Mucosa of rectum (tissue), 2 donors: ENCODE measurements at regions not wholly inside any gene's neighbourhood (a gene's known extent, or its start where the extent isn't known, plus 50 kb on each side); places are given as distances from the start of the nearest gene placed in this dataset.
"Not testable (repeated sequence)": the region's sequence is repeated elsewhere in the genome, so short reads cannot be mapped to it uniquely, and the experiment has no call there.

Source experiments
- H3K27ac ChIP-seq, 2 donors: one replicate each; pipeline ENCODE4 v1.7.0; 2013; ENCODE audit warnings: inconsistent platforms in 2 of 2, low read depth in 2 of 2, low read length in 2 of 2
- H3K27me3 ChIP-seq, 2 donors: one replicate each; pipeline ENCODE4 v1.7.0; 2013; ENCODE audit warnings: low read length in 2 of 2; ENCODE audit not compliant: control insufficient read depth in 2 of 2, insufficient read depth in 2 of 2
- H3K36me3 ChIP-seq, 2 donors: one replicate each; pipeline ENCODE4 v1.7.0; 2013; ENCODE audit warnings: low read length in 2 of 2; ENCODE audit not compliant: control insufficient read depth in 2 of 2, insufficient read depth in 2 of 2
- H3K4me1 ChIP-seq, 2 donors: one replicate each; pipeline ENCODE4 v1.7.0; 2013; ENCODE audit warnings: low read length in 2 of 2, mild to moderate bottlenecking in 1 of 2; ENCODE audit not compliant: control insufficient read depth in 2 of 2, insufficient read depth in 2 of 2
- H3K4me3 ChIP-seq, 2 donors: one replicate each; pipeline ENCODE4 v1.7.0; 2013; ENCODE audit warnings: low read length in 2 of 2
- H3K9ac ChIP-seq, 2 donors: one replicate each; pipeline ENCODE4 v1.7.0; 2013; ENCODE audit warnings: low read length in 2 of 2, low read depth in 1 of 2, mild to moderate bottlenecking in 1 of 2
- H3K9me3 ChIP-seq, 2 donors: one replicate each; pipeline ENCODE4 v1.7.0; 2013; ENCODE audit warnings: low read length in 2 of 2; ENCODE audit not compliant: control insufficient read depth in 2 of 2
- donor health status: healthy.
- donor health status: Normal muscosa, but diverticular disease.

GRCh38 chr11:46223252-46223513, 54.3 kb upstream of the CREB3L1 start:
- H3K27me3 ChIP-seq: no peaks in the 10 kb centered on the region
- no peaks in the 10 kb centered on the region for H3K9me3 ChIP-seq
- no peaks in the 10 kb centered on the region for H3K36me3 ChIP-seq
- H3K9ac ChIP-seq: no peak overlapping the region
- H3K27ac ChIP-seq: no peak overlapping the region
- no peaks in the 10 kb centered on the region for H3K4me1 ChIP-seq
- H3K4me3 ChIP-seq: no peak overlapping the region

DNA sequence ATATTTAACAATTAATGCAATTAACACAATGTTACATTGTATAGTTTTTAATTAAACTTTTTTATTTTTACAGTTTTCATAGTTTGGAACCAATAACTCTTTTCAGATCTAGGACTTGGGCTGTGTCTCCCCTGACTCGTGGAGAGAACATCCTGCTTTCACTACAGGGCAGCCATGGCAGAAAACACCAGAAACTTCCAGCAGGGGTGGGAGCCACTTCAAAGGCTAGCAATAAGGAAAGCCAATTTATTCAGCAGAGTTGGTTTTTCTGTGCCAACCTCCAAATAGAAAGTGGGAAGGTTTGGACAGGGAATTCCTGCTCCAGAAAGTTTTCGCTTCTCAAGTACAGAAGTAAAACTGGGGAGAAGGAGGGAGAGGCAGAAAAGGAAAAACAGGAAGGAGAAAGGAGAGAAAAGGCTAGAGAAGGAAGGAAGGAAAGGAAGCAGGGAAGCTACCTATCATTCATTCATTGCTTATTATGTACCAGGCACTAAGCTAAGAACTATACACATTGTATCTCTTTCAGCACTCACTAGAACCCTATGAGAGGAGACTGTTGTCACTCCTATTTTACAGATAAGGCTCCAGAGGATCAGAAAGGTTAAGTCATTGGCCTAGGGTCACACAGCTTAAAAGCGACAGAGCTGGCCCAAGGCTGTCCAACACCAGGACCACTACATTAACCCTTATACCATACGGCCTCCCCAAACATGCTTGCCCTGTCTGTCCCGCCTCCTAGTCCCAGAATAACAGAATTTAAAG, 54.8 kb upstream of the CREB3L1 start:
- H3K27ac ChIP-seq: no peak overlapping the region
- H3K27me3 ChIP-seq: no peaks in the 10 kb centered on the region
- H3K9me3 ChIP-seq: no peaks in the 10 kb centered on the region
- no peaks in the 10 kb centered on the region for H3K4me1 ChIP-seq
- no peak overlapping the region for H3K4me3 ChIP-seq
- H3K9ac ChIP-seq: no peak overlapping the region
- H3K36me3 ChIP-seq: no peaks in the 10 kb centered on the region

GRCh38 chr11:46220313-46220712, 57.1 kb upstream of the CREB3L1 start:
- Histone ChIP-seq H3K4me1 (no peaks in the 10 kb centered on the region), H3K27me3 (no peaks in the 10 kb centered on the region), H3K27ac (no peak overlapping the region), H3K9ac (no peak overlapping the region), H3K36me3 (no peaks in the 10 kb centered on the region), H3K4me3 (no peak overlapping the region), H3K9me3 (no peaks in the 10 kb centered on the region)

DNA sequence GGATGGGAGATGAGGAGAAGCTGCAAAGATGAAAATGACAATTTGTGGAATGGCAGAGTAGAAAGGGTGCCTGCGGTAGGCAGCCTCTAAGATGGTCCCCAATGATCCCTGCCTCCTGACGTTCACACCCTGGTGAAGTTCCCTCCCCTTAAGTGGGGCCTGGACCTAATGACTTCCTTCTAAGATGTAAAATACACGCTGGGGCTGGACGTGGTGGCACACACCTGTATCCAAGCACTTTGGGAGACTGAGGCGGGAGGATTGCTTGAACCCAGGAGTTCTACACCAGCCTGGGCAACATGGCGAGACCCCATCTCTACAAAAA, 60.7 kb upstream of the CREB3L1 start:
- Histone ChIP-seq H3K27ac (no peak overlapping the region), H3K36me3 (no peaks in the 10 kb centered on the region), H3K4me1 (peaks cover 0 to 2% of the 10 kb centered on the region in 2 donors), H3K4me3 (peak overlapping the region; percentile 38 to 73), H3K9me3 (no peaks in the 10 kb centered on the region), H3K27me3 (no peaks in the 10 kb centered on the region), H3K9ac (peak overlapping the region in 1 of 2 donors; percentile 60)

DNA sequence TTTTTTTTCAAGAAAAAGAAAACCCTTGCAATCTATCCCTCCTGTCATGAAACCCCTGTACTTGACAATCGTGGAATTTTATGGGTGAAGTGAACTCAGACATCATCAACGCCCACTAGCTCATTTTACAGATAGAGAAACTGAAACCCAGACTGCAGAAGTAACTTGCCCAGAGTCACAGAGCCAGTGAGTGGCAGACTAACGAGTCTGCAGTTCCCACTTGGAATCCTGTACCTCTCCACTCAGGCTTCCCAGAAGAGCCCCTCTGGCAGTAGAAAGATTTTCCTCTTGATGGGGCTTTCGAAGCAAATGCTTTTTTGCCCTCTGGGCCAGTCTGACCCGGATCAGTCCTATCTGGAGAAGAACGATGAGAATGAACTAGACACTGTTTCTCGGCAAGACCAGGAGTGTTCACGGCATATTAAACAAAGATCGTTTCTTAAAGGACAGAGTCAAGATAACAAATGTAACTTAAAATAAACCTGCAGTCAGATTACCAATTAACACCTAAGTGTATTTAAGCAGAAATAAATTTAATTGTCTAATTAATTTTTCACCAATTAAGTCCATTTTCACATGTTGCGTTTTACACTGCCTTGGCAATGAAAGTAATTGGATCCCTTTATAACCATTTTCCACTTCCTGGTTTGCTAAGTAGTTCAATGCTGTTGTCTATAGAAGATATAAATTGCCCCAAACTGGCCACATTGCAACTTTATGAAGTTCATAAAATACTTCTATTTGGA, 61.3 kb upstream of the CREB3L1 start:
- H3K27me3 ChIP-seq: no peaks in the 10 kb centered on the region
- H3K4me3 ChIP-seq: peak overlapping the region; percentile 38 to 73
- H3K27ac ChIP-seq: no peak overlapping the region
- no peaks in the 10 kb centered on the region for H3K9me3 ChIP-seq
- no peaks in the 10 kb centered on the region for H3K36me3 ChIP-seq
- H3K4me1 ChIP-seq: peaks cover 0 to 2% of the 10 kb centered on the region in 2 donors
- H3K9ac ChIP-seq: peak overlapping the region; percentile 35 to 60

DNA sequence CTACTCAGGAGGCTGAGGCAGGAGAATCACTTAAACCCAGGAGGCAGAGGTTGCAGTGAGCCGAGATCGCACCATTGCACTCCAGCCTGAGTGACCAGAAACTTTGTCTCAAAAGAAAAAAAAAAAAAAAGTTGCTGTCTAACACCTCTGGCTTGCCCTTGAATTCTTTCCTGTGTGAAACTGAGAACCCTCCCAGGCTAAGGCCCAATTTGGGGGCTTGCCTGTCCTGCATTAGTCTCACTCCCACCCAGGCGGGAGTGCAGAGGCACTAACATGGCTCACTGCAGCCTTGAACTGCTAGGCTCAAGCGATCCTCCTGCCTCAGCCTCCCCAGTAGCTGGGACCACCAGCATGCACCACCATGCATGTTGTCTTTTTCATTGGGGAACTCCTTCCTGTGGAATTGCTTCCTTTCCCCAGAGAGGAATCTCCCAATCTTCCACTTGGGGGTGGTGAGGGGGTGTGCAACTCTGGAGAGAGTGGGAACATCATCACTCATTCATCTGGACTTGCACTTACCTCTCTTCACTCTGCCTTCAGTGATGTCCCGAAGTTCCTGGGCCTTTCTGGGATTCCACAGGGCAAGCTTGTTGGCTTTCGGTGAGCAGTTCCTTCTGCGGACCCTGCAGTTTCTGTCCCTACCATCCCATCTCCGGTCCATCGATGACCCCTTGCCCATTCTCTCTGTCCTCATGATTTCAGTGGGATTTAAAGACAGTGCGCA, 62.1 kb upstream of the CREB3L1 start:
- Histone ChIP-seq H3K27ac (no peak overlapping the region), H3K4me3 (no peak overlapping the region), H3K36me3 (no peaks in the 10 kb centered on the region), H3K9ac (no peak overlapping the region), H3K4me1 (peaks cover 0 to 2% of the 10 kb centered on the region in 2 donors), H3K9me3 (no peaks in the 10 kb centered on the region), H3K27me3 (no peaks in the 10 kb centered on the region)

- Histone ChIP-seq H3K9ac (no peak overlapping the region), H3K4me1 (peaks cover 0 to 2% of the 10 kb centered on the region in 2 donors), H3K36me3 (no peaks in the 10 kb centered on the region)
Measured at GRCh38 chr11:46212720-46213119, 64.7 kb upstream of the CREB3L1 start.

GRCh38 chr11:46210856-46211255, 66.6 kb upstream of the CREB3L1 start:
- Histone ChIP-seq H3K27me3 (no peaks in the 10 kb centered on the region), H3K4me3 (no peak overlapping the region), H3K9me3 (no peaks in the 10 kb centered on the region), H3K36me3 (no peaks in the 10 kb centered on the region), H3K27ac (no peak overlapping the region), H3K4me1 (peaks cover 0 to 2% of the 10 kb centered on the region in 2 donors), H3K9ac (no peak overlapping the region)

More at GRCh38 chr11:46212720-46213119, 64.7 kb upstream of the CREB3L1 start:
- H3K27me3 ChIP-seq: no peaks in the 10 kb centered on the region
- no peak overlapping the region for H3K4me3 ChIP-seq
- H3K27ac ChIP-seq: no peak overlapping the region
- no peaks in the 10 kb centered on the region for H3K9me3 ChIP-seq

DNA sequence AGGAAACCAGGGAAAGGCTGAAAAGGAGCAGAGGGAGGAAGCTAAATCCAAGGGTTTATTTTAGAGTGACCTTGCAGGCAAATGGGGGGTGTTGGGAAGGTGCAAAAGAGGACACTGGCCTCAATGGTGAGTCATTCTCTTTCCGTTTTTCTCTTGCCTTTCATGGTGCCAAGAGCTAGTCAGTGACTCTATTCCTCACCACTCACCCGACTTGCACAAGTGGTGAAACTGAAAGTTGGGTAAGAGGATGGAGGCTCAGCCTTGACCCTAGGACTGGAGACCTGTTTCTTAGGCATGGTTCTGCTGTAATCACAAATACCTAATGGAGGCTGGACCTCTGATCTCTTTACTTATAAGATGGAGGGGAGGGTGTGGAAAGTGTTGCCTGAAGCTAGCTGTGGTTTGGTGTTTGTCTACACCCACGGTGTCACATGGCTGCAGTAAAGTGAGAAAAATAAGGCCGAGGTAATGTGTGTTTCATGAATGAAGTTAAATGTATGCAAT, 67.3 kb upstream of the CREB3L1 start:
- H3K4me1 ChIP-seq: peaks cover 0 to 2% of the 10 kb centered on the region in 2 donors
- H3K9ac ChIP-seq: no peak overlapping the region
- H3K27me3 ChIP-seq: no peaks in the 10 kb centered on the region
- H3K36me3 ChIP-seq: no peaks in the 10 kb centered on the region
- no peak overlapping the region for H3K27ac ChIP-seq
- H3K9me3 ChIP-seq: no peaks in the 10 kb centered on the region
- no peak overlapping the region for H3K4me3 ChIP-seq

GRCh38 chr11:46209624-46210023, 67.8 kb upstream of the CREB3L1 start:
- H3K9ac ChIP-seq, H3K4me1 ChIP-seq, H3K4me3 ChIP-seq, H3K27ac ChIP-seq, H3K9me3 ChIP-seq, H3K27me3 ChIP-seq, H3K36me3 ChIP-seq: not testable (repeated sequence)
